ENCODE measurements at regions not wholly inside any gene's neighbourhood (a gene's known extent, or its start where the extent isn't known, plus 50 kb on each side); places are given as distances from the start of the nearest gene placed in this dataset.

GRCh38 chr2:185035906-185036305 is 437.6 kb downstream of the ZNF804A start:
- no peaks in the 10 kb centered on the region for H3K79me2 ChIP-seq
- H3K36me3 ChIP-seq (replicated peaks; ENCODE audit: insufficient read depth, low read depth): no peaks in the 10 kb centered on the region
- H3K4me3 ChIP-seq: no peak overlapping the region
- H3K4me2 ChIP-seq: no peak overlapping the region
- H3K9me2 ChIP-seq (replicated peaks; ENCODE audit: insufficient read depth): no peaks in the 10 kb centered on the region
- no peak overlapping the region for H2AFZ ChIP-seq
- H3K27ac ChIP-seq: no peak overlapping the region
- DNase-seq (ENCODE audit: low spot score): no peak
- H4K20me1 ChIP-seq (ENCODE audit: insufficient read depth, poor library complexity, severe bottlenecking): no peaks in the 10 kb centered on the region
- H3K4me1 ChIP-seq (ENCODE audit: insufficient read depth): no peaks in the 10 kb centered on the region
- whole genome bisulfite sequencing (ENCODE audit: low lambda C conversion rate, missing lambda C conversion rate): 81% methylated on average over 4 of the region's 4 CpGs
- TF ChIP-seq EZH2 (IDR thresholded peaks at IDR 0.05; ENCODE audit: borderline replicate concordance) (no peak), CTCF (IDR thresholded peaks at IDR 0.05; ENCODE audit: poor library complexity) (no peak), EZH2phosphoT487 (IDR thresholded peaks at IDR 0.05; ENCODE audit: low read depth, severe bottlenecking, unreplicated experiment) (no peak)
- H3K9me3 ChIP-seq (ENCODE audit: low read depth): no peaks in the 10 kb centered on the region
- no peaks in the 10 kb centered on the region for H3K27me3 ChIP-seq

- H3K79me2 ChIP-seq: no peaks in the 10 kb centered on the region
- no peaks in the 10 kb centered on the region for H3K27me3 ChIP-seq
- WGBS (ENCODE audit: low lambda C conversion rate, missing lambda C conversion rate): 91% methylated on average over 7 of the region's 7 CpGs
- DNase-seq (ENCODE audit: low spot score): peak; percentile 4
- no peak overlapping the region for H3K4me2 ChIP-seq
- no peak overlapping the region for H2AFZ ChIP-seq
- no peak overlapping the region for H3K27ac ChIP-seq
- H4K20me1 ChIP-seq (ENCODE audit: insufficient read depth, poor library complexity, severe bottlenecking): no peaks in the 10 kb centered on the region
- H3K9me3 ChIP-seq (ENCODE audit: low read depth): no peaks in the 10 kb centered on the region
- no peaks in the 10 kb centered on the region for H3K9me2 ChIP-seq (replicated peaks; ENCODE audit: insufficient read depth)
- no peaks in the 10 kb centered on the region for H3K36me3 ChIP-seq (replicated peaks; ENCODE audit: insufficient read depth, low read depth)
- H3K4me3 ChIP-seq: no peak overlapping the region
- no peaks in the 10 kb centered on the region for H3K4me1 ChIP-seq (ENCODE audit: insufficient read depth)
- TF ChIP-seq EZH2phosphoT487 (IDR thresholded peaks at IDR 0.05; ENCODE audit: low read depth, severe bottlenecking, unreplicated experiment) (no peak), EZH2 (IDR thresholded peaks at IDR 0.05; ENCODE audit: borderline replicate concordance) (no peak), CTCF (IDR thresholded peaks at IDR 0.05; ENCODE audit: poor library complexity) (no peak)
These were observed 446.1 kb downstream of the ZNF804A start for GRCh38 chr2:185044323-185044874.

DNA sequence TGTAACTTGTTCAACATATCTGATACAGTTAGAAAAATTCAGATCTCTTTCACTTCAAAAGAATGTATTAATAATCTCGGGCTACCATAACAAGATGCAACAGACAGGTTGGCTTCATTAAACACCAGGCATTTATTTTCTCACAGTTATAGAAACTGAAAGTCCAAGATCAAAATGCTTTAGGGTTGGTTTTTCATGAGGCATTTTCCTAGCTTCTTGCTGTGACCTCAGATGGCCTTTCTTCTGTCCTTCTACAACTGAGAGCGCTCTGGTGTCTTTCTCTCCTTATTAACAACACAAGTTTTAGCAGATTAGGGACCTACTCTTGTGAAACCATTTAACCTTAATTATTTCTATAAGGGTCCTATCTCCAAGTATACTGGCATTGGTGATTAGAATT is 452.5 kb downstream of the ZNF804A start:
- H3K4me3 ChIP-seq: no peak overlapping the region
- WGBS (ENCODE audit: low lambda C conversion rate, missing lambda C conversion rate): 95% methylated on average over 2 of the region's 2 CpGs
- no peak for TF ChIP-seq CTCF (IDR thresholded peaks at IDR 0.05; ENCODE audit: poor library complexity)
- no peak for TF ChIP-seq EZH2phosphoT487 (IDR thresholded peaks at IDR 0.05; ENCODE audit: low read depth, severe bottlenecking, unreplicated experiment)
- TF ChIP-seq EZH2 (IDR thresholded peaks at IDR 0.05; ENCODE audit: borderline replicate concordance): no peak
- no peaks in the 10 kb centered on the region for H3K9me3 ChIP-seq (ENCODE audit: low read depth)
- H4K20me1 ChIP-seq (ENCODE audit: insufficient read depth, poor library complexity, severe bottlenecking): no peaks in the 10 kb centered on the region
- no peak overlapping the region for H3K4me2 ChIP-seq
- H3K27me3 ChIP-seq: no peaks in the 10 kb centered on the region
- H3K4me1 ChIP-seq (ENCODE audit: insufficient read depth): no peaks in the 10 kb centered on the region
- no peak for DNase-seq (ENCODE audit: low spot score)
- H2AFZ ChIP-seq: no peak overlapping the region
- H3K27ac ChIP-seq: no peak overlapping the region
- H3K9me2 ChIP-seq (replicated peaks; ENCODE audit: insufficient read depth): no peaks in the 10 kb centered on the region
- no peaks in the 10 kb centered on the region for H3K36me3 ChIP-seq (replicated peaks; ENCODE audit: insufficient read depth, low read depth)
- H3K79me2 ChIP-seq: no peaks in the 10 kb centered on the region

- no peaks in the 10 kb centered on the region for H3K36me3 ChIP-seq (replicated peaks; ENCODE audit: insufficient read depth, low read depth)
- DNase-seq (ENCODE audit: low spot score): no peak
- H2AFZ ChIP-seq: no peak overlapping the region
- no peaks in the 10 kb centered on the region for H4K20me1 ChIP-seq (ENCODE audit: insufficient read depth, poor library complexity, severe bottlenecking)
- whole genome bisulfite sequencing (ENCODE audit: low lambda C conversion rate, missing lambda C conversion rate): 48% methylated on average over 1 of the region's 1 CpG
- H3K4me3 ChIP-seq: no peak overlapping the region
- no peaks in the 10 kb centered on the region for H3K9me2 ChIP-seq (replicated peaks; ENCODE audit: insufficient read depth)
- no peaks in the 10 kb centered on the region for H3K9me3 ChIP-seq (ENCODE audit: low read depth)
- H3K4me2 ChIP-seq: no peak overlapping the region
- H3K4me1 ChIP-seq (ENCODE audit: insufficient read depth): no peaks in the 10 kb centered on the region
- no peaks in the 10 kb centered on the region for H3K27me3 ChIP-seq
- TF ChIP-seq EZH2phosphoT487 (IDR thresholded peaks at IDR 0.05; ENCODE audit: low read depth, severe bottlenecking, unreplicated experiment) (no peak), EZH2 (IDR thresholded peaks at IDR 0.05; ENCODE audit: borderline replicate concordance) (no peak), CTCF (IDR thresholded peaks at IDR 0.05; ENCODE audit: poor library complexity) (no peak)
- no peaks in the 10 kb centered on the region for H3K79me2 ChIP-seq
- no peak overlapping the region for H3K27ac ChIP-seq
These were observed 465.4 kb downstream of the ZNF804A start for GRCh38 chr2:185063761-185064160.

Measured in hepatocyte (in vitro differentiated cells).